ENCODE measurements at regions not wholly inside any gene's neighbourhood (a gene's known extent, or its start where the extent isn't known, plus 50 kb on each side); places are given as distances from the start of the nearest gene placed in this dataset.

GRCh38 chr4:163623787-163624186 lies 129.3 kb downstream of the TMA16 start:
- TF ChIP-seq ATF2 (CRISPR knock-in tag; IDR thresholded peaks at IDR 0.05; ENCODE audit: borderline replicate concordance, low read depth), result no peak
- TF ChIP-seq FOXJ3 (CRISPR knock-in tag; IDR thresholded peaks at IDR 0.05; ENCODE audit: borderline replicate concordance), result no peak
- TF ChIP-seq CTCF (IDR thresholded peaks at IDR 0.05), result no peak
- no peak for TF ChIP-seq PREB (CRISPR knock-in tag; IDR thresholded peaks at IDR 0.05; ENCODE audit: borderline replicate concordance)
- no peak for TF ChIP-seq ESRRA (CRISPR knock-in tag; IDR thresholded peaks at IDR 0.05; ENCODE audit: borderline replicate concordance)
- TF ChIP-seq ATF3 (CRISPR knock-in tag; conservative IDR thresholded peaks at IDR 0.05), result no peak
- TF ChIP-seq KAT7 (CRISPR knock-in tag; IDR thresholded peaks at IDR 0.05; ENCODE audit: borderline replicate concordance), result no peak
- TF ChIP-seq ETV6 (CRISPR knock-in tag; IDR thresholded peaks at IDR 0.05), result no peak
- TF ChIP-seq USF2 (CRISPR knock-in tag; IDR thresholded peaks at IDR 0.05), result no peak
- no peak for TF ChIP-seq JUN (CRISPR knock-in tag; IDR thresholded peaks at IDR 0.05)

Measured in WTC11 (cell line).